Stimulated activated effector memory CD8-positive, alpha-beta T cell treated with anti-CD3 and anti-CD28 coated beads, Interleukin-12 subunit alpha, Interleukin-12 subunit beta, amount 100 ng/mL, for 72 hours (primary cell): ENCODE measurements at regions not wholly inside any gene's neighbourhood (a gene's known extent, or its start where the extent isn't known, plus 50 kb on each side); places are given as distances from the start of the nearest gene placed in this dataset.
"Not testable (repeated sequence)": the region's sequence is repeated elsewhere in the genome, so short reads cannot be mapped to it uniquely, and the experiment has no call there.

ENCODE experiments used
- ATAC-seq: fragments of 150-1000 bp; cut with Tn5 transposase; 2 replicates; pipeline ENCODE4 v1.10.0; 2021
- DNase-seq, 2 donors: peaks; one replicate each; pipeline ENCODE4 v3.0.0; 2021 to 2022; ENCODE audit warnings: low spot score in 2 of 2
- H3K27ac Mint-ChIP-seq: one replicate; pipeline ENCODE4 v1.8.0; 2022; ENCODE audit warnings: mild to moderate bottlenecking, mixed read lengths
- H3K36me3 Mint-ChIP-seq: one replicate; pipeline ENCODE4 v1.8.0; 2022; ENCODE audit warnings: mild to moderate bottlenecking, mixed read lengths
- H3K4me1 Mint-ChIP-seq: one replicate; pipeline ENCODE4 v1.8.0; 2022; ENCODE audit warnings: mixed read lengths
- H3K4me3 Mint-ChIP-seq: one replicate; pipeline ENCODE4 v1.8.0; 2022; ENCODE audit warnings: mild to moderate bottlenecking, mixed read lengths
- H3K9me3 Mint-ChIP-seq: one replicate; pipeline ENCODE4 v1.8.0; 2022; ENCODE audit warnings: mixed read lengths

- Mint-ChIP-seq H3K4me3 (no peak overlapping the region), H3K36me3 (no peaks in the 10 kb centered on the region), H3K9me3 (peaks cover 2% of the 10 kb centered on the region), H3K4me1 (no peaks in the 10 kb centered on the region), H3K27ac (no peak overlapping the region)
- ATAC-seq = no peak
- DNase-seq = no peak
Measured at GRCh38 chr2:41283079-41283775, 764.6 kb upstream of the PKDCC start.

GRCh38 chr2:41293491-41293890, 754.3 kb upstream of the PKDCC start:
- no peaks in the 10 kb centered on the region for H3K4me1 Mint-ChIP-seq

GRCh38 chr2:41294331-41294730, 753.5 kb upstream of the PKDCC start:
- no peak for ATAC-seq
- Mint-ChIP-seq H3K9me3 (no peaks in the 10 kb centered on the region), H3K4me1 (no peaks in the 10 kb centered on the region), H3K27ac (no peak overlapping the region), H3K4me3 (no peak overlapping the region), H3K36me3 (no peaks in the 10 kb centered on the region)
- no peak for DNase-seq

More at GRCh38 chr2:41293491-41293890, 754.3 kb upstream of the PKDCC start:
- Mint-ChIP-seq H3K36me3 (no peaks in the 10 kb centered on the region), H3K27ac (no peak overlapping the region), H3K4me3 (no peak overlapping the region), H3K9me3 (no peaks in the 10 kb centered on the region)
- DNase-seq = no peak
- ATAC-seq = no peak

- no peak overlapping the region for H3K4me3 Mint-ChIP-seq
- no peaks in the 10 kb centered on the region for H3K9me3 Mint-ChIP-seq
- H3K36me3 Mint-ChIP-seq = peaks cover 6% of the 10 kb centered on the region
- no peak overlapping the region for H3K27ac Mint-ChIP-seq
- no peaks in the 10 kb centered on the region for H3K4me1 Mint-ChIP-seq
- no peak for DNase-seq
- no peak for ATAC-seq
Measured at GRCh38 chr2:41313082-41313481, 734.7 kb upstream of the PKDCC start.

- H3K9me3 Mint-ChIP-seq = no peaks in the 10 kb centered on the region
- ATAC-seq (no peak), DNase-seq (no peak)
- H3K27ac Mint-ChIP-seq = no peak overlapping the region
- peaks cover 6% of the 10 kb centered on the region for H3K36me3 Mint-ChIP-seq
- H3K4me1 Mint-ChIP-seq = no peaks in the 10 kb centered on the region
- H3K4me3 Mint-ChIP-seq = no peak overlapping the region
Measured at GRCh38 chr2:41314511-41315070, 733.2 kb upstream of the PKDCC start.

- H3K36me3 Mint-ChIP-seq = no peaks in the 10 kb centered on the region
- no peak overlapping the region for H3K27ac Mint-ChIP-seq
- ATAC-seq = no peak
- no peak for DNase-seq
- no peaks in the 10 kb centered on the region for H3K4me1 Mint-ChIP-seq
- H3K9me3 Mint-ChIP-seq = peaks cover 3% of the 10 kb centered on the region
- no peak overlapping the region for H3K4me3 Mint-ChIP-seq
Measured at GRCh38 chr2:41319437-41319836, 728.4 kb upstream of the PKDCC start.

GRCh38 chr2:41320491-41320890, 727.3 kb upstream of the PKDCC start:
- Mint-ChIP-seq H3K4me1 (no peaks in the 10 kb centered on the region), H3K9me3 (peaks cover 6% of the 10 kb centered on the region), H3K4me3 (no peak overlapping the region), H3K27ac (no peak overlapping the region), H3K36me3 (no peaks in the 10 kb centered on the region)
- no peak for DNase-seq
- ATAC-seq = no peak

GRCh38 chr2:41321351-41321750, 726.5 kb upstream of the PKDCC start:
- ATAC-seq = no peak
- no peak overlapping the region for H3K27ac Mint-ChIP-seq
- H3K9me3 Mint-ChIP-seq = peaks cover 6% of the 10 kb centered on the region

GRCh38 chr2:41326851-41327250, 721.0 kb upstream of the PKDCC start:
- H3K36me3 Mint-ChIP-seq = no peaks in the 10 kb centered on the region
- DNase-seq (no peak), ATAC-seq (no peak)
- peaks cover 5% of the 10 kb centered on the region for H3K9me3 Mint-ChIP-seq
- H3K27ac Mint-ChIP-seq = no peak overlapping the region
- H3K4me1 Mint-ChIP-seq = no peaks in the 10 kb centered on the region
- no peak overlapping the region for H3K4me3 Mint-ChIP-seq

More at GRCh38 chr2:41321351-41321750, 726.5 kb upstream of the PKDCC start:
- Mint-ChIP-seq H3K4me1 (no peaks in the 10 kb centered on the region), H3K36me3 (no peaks in the 10 kb centered on the region), H3K4me3 (no peak overlapping the region)
- no peak for DNase-seq

- H3K4me3 Mint-ChIP-seq = no peak overlapping the region
- no peaks in the 10 kb centered on the region for H3K36me3 Mint-ChIP-seq
- ATAC-seq = no peak
- no peaks in the 10 kb centered on the region for H3K4me1 Mint-ChIP-seq
- peaks cover 7% of the 10 kb centered on the region for H3K9me3 Mint-ChIP-seq
- H3K27ac Mint-ChIP-seq = no peak overlapping the region
- no peak for DNase-seq
Measured at GRCh38 chr2:41329040-41329439, 718.8 kb upstream of the PKDCC start.

- DNase-seq (no peak), ATAC-seq (no peak)
- Mint-ChIP-seq H3K27ac (no peak overlapping the region), H3K36me3 (no peaks in the 10 kb centered on the region), H3K9me3 (peaks cover 3% of the 10 kb centered on the region), H3K4me1 (no peaks in the 10 kb centered on the region), H3K4me3 (no peak overlapping the region)
Measured at GRCh38 chr2:41334159-41334558, 713.7 kb upstream of the PKDCC start.

GRCh38 chr2:41335573-41335972, 712.2 kb upstream of the PKDCC start:
- not testable (repeated sequence) for ATAC-seq, H3K9me3 Mint-ChIP-seq, H3K27ac Mint-ChIP-seq, H3K36me3 Mint-ChIP-seq, H3K4me1 Mint-ChIP-seq, DNase-seq, H3K4me3 Mint-ChIP-seq

- peaks cover under 1% of the 10 kb centered on the region for H3K9me3 Mint-ChIP-seq
- no peak for ATAC-seq
- no peaks in the 10 kb centered on the region for H3K36me3 Mint-ChIP-seq
- no peak overlapping the region for H3K4me3 Mint-ChIP-seq
- no peak overlapping the region for H3K27ac Mint-ChIP-seq
- DNase-seq = no peak
- H3K4me1 Mint-ChIP-seq = no peaks in the 10 kb centered on the region
Measured at GRCh38 chr2:41337956-41338355, 709.9 kb upstream of the PKDCC start.

- H3K27ac Mint-ChIP-seq = no peak overlapping the region
- H3K4me3 Mint-ChIP-seq = no peak overlapping the region
- no peak for ATAC-seq
- DNase-seq = no peak
- peaks cover 3% of the 10 kb centered on the region for H3K9me3 Mint-ChIP-seq
- no peaks in the 10 kb centered on the region for H3K4me1 Mint-ChIP-seq
- H3K36me3 Mint-ChIP-seq = no peaks in the 10 kb centered on the region
Measured at GRCh38 chr2:41344529-41344928, 703.3 kb upstream of the PKDCC start.

GRCh38 chr2:41353060-41353459, 694.8 kb upstream of the PKDCC start:
- DNase-seq (no peak), ATAC-seq (no peak)
- H3K9me3 Mint-ChIP-seq = peaks cover 3% of the 10 kb centered on the region
- H3K27ac Mint-ChIP-seq = no peak overlapping the region
- H3K4me3 Mint-ChIP-seq = no peak overlapping the region
- no peaks in the 10 kb centered on the region for H3K4me1 Mint-ChIP-seq
- no peaks in the 10 kb centered on the region for H3K36me3 Mint-ChIP-seq

- H3K4me3 Mint-ChIP-seq = no peak overlapping the region
- no peaks in the 10 kb centered on the region for H3K4me1 Mint-ChIP-seq
- H3K27ac Mint-ChIP-seq = no peak overlapping the region
- H3K36me3 Mint-ChIP-seq = no peaks in the 10 kb centered on the region
- ATAC-seq = no peak
- peaks cover 8% of the 10 kb centered on the region for H3K9me3 Mint-ChIP-seq
- DNase-seq = no peak
Measured at GRCh38 chr2:41355794-41356193, 692.0 kb upstream of the PKDCC start.
